Activated CD4-positive, alpha-beta T cell treated with anti-CD3 and anti-CD28 coated beads, Interleukin-2, amount 50 U/mL, for 4 hours (primary cell): ENCODE measurements at regions not wholly inside any gene's neighbourhood (a gene's known extent, or its start where the extent isn't known, plus 50 kb on each side); places are given as distances from the start of the nearest gene placed in this dataset.

ENCODE experiments used
- DNase-seq, 2 experiments: peaks; one replicate each; pipeline ENCODE4 v3.0.0-alpha.2; 2020

DNA sequence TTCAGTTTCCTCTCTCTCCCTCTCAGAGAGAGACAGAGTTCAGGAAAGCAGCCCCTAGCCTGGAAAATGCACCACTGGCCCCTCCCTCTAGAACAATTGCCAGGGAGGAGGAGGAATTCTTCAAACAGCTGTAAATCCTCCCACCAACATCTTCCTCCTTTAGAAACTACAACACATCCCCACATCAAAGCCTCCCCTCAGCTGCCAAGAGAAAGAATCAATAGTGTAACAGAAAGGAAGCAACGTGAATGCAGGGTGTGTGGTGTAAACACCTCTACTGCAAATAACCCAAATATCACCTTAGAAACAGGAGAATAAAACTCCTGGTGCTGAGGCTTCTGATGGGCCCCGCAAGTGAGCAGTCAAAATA lies 249.9 kb upstream of the GATB start:
- no peak for DNase-seq

- DNase-seq, result no peak
Observed at GRCh38 chr4:152009983-152010709, 249.3 kb upstream of the GATB start.

DNA sequence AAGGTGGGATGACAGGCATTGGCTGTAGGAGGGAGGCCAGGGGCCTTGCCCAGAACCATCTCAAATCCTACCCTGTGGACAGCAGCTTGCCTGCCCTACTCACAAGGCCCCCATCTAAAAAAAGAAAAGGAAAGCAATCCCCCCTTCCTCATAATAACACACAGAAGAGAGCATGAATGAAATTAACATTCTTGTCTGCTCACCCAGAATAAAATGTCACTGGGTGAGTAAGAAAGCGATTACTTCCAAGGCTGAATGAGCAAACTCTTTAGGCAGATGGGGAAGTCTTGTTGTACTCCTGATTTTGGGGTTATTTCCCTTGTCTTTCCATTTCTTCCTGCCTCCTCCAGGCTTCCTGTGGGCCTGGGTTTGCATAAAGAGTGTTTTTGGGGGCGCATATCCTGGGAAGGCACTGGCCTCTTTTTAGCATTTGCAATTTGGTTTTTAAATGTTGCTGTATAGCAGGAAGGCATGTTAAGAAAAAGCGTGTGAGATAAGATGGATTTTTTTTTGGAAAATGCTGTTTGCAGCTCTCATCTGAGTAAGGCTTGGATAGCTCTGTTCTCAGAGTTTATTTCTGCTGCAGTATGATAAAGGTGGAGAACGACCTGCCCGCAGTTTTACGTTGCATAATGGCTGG lies 248.3 kb upstream of the GATB start:
- no peak for DNase-seq

GRCh38 chr4:152007111-152007510 lies 246.3 kb upstream of the GATB start:
- no peak for DNase-seq

- DNase-seq, result no peak
Observed at GRCh38 chr4:152004801-152005200, 244.0 kb upstream of the GATB start.

DNA sequence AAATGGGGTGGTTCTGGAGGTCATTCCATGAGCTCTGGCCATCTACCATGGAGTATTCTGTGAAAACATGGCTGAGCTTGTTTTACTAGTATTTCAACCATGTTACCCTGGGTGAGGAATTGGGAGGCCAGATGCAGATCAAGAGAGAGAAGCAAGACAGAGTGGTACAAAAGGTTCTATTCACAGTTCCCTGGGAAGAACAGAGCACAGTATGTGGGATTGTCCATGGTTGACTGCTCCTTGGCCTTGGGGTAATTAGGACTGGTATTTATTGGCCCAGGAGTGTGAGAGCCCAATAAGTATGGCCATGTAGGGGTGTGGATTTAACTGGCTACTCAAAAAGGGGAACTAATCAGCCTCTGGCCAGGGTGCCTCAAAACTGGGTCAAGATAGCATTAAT lies 239.7 kb upstream of the GATB start:
- no peak for DNase-seq

DNA sequence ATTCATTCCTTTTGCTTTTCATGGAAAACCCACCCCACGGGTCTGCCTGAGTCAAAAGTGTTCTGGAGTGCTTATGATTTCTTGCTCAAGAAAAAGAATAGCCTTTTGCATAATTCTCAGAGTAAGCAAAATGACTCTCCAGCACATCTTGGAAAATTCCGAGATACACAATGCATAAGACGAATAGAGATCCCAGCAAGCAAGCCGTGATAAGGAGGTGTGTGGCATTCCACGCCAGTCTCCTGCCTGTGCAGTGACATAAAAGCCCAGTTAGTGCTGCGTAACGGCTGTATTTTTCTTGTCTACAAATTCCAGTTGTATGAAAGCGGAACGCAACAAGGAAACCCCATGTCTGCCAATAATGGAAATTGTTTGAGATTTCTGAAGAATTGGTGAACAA lies 237.9 kb upstream of the GATB start:
- DNase-seq, result no peak

DNA sequence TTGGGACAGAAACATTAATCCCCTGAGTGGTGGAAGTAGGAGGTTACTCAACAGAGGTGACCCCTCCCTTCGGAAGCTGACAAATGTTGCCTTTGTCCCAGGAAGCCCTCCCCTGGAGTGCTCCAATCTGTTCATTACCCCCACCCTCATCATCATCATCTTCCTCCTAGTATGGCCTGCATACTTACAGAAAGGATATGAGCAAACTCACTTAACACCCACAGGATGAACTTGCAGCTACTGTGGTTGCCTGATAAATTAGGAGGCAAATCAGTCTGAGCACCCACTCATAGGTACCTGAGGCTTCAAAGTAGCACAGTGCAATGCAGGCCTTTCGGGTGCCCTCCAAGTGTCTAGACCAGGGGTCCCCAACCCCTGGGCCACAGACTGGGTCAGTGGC lies 236.7 kb upstream of the GATB start:
- DNase-seq, result no peak

GRCh38 chr4:151994429-151994828 lies 233.6 kb upstream of the GATB start:
- no peak for DNase-seq

DNA sequence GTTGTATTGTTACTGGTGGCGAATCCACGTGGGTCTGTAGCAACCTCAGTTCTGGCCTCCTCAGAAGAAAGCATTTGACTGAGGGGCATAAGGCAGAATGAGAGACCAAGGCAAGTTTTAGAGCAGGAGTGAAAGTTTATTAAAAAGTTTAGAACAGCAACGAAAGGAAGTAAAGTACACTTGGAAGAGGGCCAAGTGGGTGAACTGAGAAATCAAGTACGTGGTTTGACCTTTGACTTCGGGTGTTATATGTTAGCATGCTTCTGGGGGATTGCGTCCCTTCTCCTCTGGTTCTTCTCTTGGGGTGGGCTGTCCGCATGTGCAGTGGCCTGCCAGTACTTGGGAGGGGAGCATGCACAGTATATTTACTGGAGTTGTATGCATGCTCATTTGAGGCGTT lies 232.7 kb upstream of the GATB start:
- DNase-seq, result no peak

DNA sequence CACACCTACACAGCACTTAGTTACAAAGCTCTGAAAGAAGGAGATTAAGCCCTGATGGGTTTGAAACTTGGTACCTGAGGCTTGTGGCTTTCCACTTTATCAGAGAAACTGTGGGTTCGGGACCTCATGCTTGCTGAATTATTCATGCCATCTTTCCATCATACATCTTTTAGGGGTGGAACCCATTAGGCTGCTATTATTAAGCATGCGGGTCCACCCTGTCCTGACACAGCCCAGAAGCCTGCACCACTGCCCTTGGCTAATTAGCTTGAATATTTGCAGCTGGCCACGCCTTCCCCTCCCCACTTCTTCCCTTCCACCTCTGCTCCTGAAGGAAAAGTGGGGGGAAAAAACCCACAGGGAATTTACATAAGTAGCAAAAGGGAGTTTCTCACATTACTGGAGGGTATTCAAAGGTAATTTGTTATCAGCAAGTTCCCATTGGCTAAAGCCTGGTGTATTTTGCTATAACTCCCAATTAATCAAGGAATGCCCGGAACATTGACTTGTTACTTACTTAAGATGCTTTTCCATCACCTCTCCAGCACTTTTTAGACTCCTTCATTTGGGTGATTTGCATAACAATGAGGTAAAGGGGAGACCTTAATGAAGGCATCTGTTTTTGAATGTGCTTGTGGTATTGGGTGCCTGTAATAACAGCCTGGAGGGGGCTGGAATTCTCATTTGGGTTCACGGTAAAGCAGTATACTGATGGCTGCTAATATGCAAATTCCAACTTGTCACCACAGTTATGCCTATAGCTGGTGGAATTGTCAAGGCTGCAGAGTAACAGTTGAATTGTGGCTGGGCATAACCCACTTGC lies 231.7 kb upstream of the GATB start:
- no peak for DNase-seq

DNA sequence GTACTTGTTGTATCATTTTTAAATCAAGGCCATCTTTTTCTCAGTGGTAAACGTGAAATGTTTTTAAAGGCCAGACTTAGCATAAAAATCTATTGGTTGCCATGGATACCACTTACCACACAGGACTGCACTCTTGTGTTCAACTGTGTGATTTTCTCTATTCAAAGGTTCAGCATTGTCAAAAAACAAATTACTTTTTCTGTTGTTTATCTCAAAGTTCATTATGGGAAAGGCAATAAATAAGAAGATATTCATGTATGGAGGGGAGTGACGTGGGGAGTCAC lies 231.0 kb upstream of the GATB start:
- DNase-seq, result no peak

DNA sequence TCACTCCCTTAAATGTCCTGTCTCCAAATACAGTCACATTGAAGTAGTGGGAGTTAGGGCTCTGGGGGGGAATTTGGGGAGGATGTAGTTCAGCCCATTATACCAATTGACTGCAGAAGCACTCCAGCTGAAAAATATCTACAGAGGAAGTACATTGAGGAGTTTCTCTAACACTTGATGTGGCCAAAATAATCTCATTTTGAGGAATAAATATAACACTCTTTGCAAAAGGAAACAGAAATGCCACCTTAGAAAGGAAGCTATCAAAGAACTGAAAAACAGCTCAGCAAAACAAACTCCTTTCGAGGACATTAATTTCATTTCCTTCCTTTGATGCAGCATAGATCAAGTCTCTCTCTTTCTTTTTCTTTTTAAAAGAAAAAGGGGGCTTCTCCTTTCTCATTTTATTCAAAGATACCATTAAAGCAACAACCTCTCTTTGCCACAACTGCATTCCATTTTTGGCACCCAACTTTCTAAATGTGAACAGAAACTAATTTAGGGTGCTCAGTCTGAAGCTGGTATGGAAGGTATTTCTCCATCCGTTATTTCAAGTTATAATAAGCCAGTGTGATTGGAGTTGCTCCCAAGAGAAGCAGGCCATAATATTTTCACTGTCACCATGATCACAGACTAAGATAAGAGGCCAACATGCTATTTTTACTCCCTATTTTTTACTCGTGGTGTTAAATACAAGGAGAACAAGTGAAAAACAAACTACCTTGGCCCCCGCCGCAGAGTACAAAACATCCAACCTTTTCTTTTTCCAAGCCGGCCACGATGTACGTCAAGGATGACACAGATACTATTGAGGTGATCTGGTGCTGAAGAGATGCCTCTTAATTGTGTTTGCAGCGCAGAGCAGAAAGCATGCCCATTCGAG lies 230.4 kb upstream of the GATB start:
- DNase-seq, result no peak

- DNase-seq, result no peak
Observed at GRCh38 chr4:151990201-151990600, 229.4 kb upstream of the GATB start.

DNA sequence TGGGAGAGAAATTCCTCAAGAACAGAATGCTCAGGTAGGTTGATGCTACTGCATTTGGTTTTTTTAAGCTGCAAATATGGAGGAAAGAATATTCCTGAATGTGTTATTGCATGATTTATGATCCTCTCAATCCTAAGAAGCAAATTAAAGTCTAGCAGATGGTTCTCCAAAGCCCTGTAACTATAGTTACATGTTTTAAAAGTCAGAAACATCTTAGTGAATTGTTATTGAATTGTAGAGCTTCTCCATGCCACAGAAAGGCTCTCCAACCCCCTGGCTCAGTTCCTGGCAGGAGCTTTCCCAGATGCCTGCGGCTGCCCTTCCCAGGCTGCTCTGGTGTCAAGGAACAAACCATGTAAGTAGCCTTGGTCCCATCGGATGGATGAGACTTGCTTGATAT lies 227.8 kb upstream of the GATB start:
- no peak for DNase-seq

DNA sequence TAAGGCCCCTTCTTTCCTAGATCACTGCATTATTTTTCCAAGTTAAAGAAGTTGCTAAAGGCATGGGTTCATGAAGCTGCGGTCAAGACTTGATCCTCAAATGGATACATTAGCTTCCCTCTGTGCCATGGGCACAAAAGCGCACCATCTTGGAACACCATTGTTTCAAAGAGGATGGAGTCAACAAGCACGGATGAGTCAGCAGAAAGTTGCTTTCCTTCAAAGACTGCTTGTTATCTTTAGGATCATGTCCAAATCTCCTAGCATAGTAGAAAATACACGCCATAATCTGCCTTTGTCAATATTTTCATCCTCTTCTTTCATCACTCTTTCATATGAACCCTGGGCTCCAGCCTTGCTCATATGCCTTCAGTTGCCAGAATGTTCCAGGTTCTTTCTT lies 226.8 kb upstream of the GATB start:
- DNase-seq, result no peak

GRCh38 chr4:151983854-151984253 lies 223.0 kb upstream of the GATB start:
- no peak for DNase-seq

GRCh38 chr4:151979819-151980218 lies 219.0 kb upstream of the GATB start:
- DNase-seq, result no peak

DNA sequence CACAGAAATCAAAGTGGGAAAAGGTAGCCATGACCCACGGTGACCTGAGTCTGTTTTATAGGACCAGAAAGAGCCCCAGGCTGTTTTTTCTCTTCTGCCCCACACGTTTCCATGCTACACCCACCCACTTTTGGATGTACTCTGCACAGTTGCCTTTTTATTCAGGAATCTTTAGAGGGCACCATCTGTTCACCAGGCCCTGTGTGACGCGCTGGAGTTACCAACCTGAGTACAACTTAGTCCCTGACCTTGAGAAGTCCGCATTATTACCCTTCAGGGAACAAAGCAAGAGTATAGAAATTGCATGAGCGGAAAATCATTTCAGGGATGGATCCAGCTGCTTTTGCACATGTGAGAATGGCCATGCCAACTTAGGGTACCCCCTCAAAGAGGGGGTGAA lies 207.8 kb upstream of the GATB start:
- DNase-seq, result no peak

DNA sequence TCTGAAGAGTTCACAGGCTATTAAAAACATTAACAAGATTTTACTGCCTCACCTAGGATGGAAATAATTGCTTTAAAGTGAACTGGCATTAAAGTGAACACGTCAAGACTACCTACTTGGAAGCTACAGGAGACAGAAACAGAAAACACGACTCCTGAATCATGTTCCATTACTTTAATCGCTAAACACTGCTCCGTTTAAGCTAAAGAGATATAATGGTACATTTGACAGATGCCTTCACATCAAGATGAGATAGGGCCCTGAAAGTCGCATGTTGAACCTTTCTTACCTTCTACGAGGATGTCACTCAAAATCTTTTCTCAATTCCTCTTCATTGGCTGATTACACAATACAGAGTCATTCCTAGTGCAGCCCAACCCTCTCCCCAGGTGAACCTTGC lies 206.3 kb upstream of the GATB start:
- DNase-seq, result no peak

DNA sequence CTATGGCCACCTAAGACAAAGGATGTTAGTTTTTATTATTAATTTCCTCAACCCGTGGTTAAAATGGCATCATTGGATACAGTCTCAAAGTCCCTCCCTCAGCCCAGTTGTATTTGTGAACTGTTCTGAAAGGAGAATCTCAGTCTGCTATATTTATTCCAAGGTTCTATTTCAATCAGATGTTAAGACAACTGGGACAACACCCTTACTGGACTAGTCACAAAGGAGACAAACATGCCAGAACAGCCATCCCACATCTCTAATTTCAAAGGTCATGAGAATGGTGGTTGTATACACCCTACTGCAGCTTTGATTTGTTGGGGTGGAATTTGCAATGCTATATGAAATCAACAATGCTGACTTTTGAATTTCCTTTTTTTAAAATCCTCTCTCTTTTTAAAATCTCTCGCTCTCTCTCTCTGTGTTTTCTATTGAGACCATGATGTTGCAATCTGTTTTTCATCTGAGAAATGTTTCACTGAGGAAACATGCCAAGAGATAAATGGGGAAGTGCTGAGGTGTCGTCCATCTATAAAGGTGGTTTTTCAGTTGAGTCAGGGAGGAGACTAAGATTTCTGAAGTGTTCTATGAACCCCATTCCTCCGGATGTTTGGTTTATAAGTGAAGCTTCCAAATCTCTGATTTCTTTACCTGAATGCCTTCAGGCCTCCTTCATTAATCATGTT lies 201.5 kb upstream of the GATB start:
- no peak for DNase-seq

DNA sequence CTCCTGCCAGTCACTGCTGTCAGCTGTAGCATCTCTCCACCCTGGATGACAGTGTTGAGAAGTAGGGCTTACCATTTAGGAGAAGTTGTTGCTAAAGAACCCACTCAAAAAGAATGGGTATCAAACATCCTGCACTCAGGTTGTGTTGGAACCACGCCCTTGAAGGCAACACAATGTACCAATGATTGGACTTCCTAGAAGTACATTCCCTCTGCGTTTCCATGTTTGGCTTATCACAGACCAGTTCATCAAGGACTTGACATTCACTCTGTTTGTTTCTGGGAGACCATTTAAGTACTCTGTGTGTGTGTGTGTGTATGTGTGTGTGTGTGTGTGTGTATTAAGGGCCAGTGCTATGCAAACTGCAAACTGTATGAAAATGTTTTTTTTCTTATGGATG lies 200.6 kb upstream of the GATB start:
- no peak for DNase-seq
